Fibroblast of villous mesenchyme (primary cell): ENCODE measurements at regions not wholly inside any gene's neighbourhood (a gene's known extent, or its start where the extent isn't known, plus 50 kb on each side); places are given as distances from the start of the nearest gene placed in this dataset.

ENCODE experiments used
- DNase-seq: peaks from one replicate; pipeline ENCODE4 v3.0.0-alpha.2; 2010; ENCODE audit warnings: low read depth
- H3K4me3 ChIP-seq: 2 replicates; pipeline ENCODE4 v1.5.1; 2011; ENCODE audit warnings: low read depth, mild to moderate bottlenecking, low read length
- TF ChIP-seq, protein P1 (sequence below): IDR thresholded peaks from 2 replicates; pipeline ENCODE4 v1.5.1; 2012; ENCODE audit warnings: low read depth, mild to moderate bottlenecking, low read length; ENCODE audit not compliant: insufficient read depth

DNA sequence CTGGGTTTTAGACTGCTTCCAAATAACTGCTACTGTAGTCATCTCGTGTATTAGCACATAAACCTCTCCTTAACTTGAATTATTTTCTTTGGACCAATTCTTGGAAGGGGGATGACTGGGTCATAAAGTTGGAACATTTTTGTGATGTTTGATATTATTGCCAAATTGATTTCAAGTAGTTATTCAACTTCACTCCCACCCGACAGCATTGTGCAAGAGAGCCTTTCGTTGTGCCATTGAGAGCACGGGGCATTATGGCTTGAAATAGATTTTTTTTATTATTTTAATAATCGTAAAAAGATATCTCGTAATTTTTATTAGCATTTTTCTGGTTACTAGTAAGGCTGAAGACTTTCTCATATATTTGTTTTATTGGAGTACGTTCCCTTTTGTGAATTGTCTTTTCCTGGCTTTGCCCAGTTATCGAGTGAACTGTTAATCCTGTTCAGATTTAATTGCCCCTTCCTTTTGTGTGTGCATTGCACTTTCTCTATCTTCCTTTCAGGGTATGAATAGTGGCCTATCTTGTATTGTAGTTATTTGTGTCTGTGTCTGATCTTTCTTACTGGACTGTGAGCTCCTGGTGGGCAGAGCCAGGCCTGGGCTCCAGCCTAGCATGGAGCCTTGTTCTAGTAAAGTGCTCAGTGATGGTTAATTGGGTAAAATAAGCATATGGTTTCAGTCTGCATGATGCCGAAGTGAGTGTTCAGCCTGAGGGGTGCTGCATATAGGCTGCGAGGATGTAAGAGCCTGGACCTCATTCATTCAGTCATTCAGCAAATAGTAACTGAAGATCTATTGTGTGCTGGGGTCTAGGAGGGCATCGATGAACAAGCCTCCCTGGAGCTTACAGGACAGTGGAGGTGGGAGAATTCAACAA is 93.5 kb upstream of the SHB start:
- peak; percentile 12 for DNase-seq
- TF ChIP-seq, protein P1, sequence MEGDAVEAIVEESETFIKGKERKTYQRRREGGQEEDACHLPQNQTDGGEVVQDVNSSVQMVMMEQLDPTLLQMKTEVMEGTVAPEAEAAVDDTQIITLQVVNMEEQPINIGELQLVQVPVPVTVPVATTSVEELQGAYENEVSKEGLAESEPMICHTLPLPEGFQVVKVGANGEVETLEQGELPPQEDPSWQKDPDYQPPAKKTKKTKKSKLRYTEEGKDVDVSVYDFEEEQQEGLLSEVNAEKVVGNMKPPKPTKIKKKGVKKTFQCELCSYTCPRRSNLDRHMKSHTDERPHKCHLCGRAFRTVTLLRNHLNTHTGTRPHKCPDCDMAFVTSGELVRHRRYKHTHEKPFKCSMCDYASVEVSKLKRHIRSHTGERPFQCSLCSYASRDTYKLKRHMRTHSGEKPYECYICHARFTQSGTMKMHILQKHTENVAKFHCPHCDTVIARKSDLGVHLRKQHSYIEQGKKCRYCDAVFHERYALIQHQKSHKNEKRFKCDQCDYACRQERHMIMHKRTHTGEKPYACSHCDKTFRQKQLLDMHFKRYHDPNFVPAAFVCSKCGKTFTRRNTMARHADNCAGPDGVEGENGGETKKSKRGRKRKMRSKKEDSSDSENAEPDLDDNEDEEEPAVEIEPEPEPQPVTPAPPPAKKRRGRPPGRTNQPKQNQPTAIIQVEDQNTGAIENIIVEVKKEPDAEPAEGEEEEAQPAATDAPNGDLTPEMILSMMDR: no peak
- no peak overlapping the region for H3K4me3 ChIP-seq

DNA sequence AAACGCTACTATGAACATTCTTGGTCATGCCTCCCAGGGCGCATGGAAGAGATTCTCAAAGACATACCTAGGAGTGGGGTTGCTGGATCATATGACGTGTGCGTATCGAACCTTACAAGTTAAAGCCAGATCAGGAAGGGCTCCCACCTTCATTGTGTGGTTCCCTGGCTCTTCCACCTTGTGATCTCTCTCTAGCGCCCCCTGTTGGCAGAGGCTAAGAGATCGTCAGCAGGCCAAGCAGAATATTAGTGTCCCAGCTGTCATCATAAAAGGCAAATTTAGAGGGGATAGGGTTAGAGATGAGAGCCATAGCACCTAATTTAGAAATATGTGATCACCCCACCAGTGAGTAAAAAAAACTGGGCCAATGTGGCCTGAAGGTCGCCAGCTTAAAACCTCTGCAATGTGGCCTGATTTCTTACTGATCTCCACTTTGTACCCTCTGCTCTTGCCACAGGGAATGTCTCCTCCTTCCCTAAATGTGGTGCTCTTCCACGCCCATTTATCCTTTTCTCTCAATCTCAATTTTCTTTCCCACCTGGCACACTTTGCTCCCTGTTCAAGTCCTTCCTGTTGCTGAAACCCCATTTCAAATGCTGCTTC is 91.7 kb upstream of the SHB start:
- DNase-seq: peak; percentile 67
- TF ChIP-seq, protein P1: peak; percentile 86
- H3K4me3 ChIP-seq: no peak overlapping the region

DNA sequence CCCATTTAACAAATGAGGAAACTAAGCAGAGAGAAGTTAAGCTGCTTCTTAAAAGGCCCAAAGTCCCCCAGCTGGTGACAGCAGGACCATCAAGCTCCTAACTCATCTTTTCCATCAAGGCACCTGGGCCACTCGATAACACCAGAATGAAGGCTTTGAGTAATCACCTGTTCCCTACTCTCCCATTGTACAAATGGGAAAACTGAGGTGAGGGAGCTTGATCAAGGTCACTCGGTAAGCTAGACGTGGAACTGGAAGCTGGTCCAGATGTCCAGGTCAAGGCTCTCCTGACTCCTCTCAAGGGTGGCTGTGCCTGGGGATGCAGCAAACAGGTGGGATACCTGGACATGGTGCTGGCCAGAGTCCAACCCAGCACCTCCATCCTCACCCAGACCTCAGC is 90.6 kb upstream of the SHB start:
- no peak overlapping the region for H3K4me3 ChIP-seq
- TF ChIP-seq, protein P1: no peak
- no peak for DNase-seq

DNA sequence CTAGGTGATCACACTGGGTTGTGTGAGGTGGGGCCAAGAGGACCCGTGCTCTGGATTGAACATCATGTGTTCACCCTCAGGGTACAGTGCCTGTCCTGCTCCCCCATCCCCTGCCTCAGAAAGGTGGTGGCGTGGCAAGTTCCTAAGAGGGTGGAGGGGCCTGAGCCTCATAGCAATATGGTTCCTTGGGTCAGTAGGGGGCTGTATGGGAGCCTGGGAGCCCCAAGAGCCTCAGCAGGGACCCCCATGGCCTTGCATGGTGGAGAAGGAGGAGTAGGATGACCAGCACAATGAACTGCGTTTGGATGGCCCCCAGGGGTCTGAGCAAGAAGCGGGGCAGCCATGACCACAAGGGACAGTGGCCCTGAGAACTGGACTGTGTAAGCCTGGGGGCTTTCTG is 89.6 kb upstream of the SHB start:
- no peak for DNase-seq
- TF ChIP-seq, protein P1: no peak
- no peak overlapping the region for H3K4me3 ChIP-seq

DNA sequence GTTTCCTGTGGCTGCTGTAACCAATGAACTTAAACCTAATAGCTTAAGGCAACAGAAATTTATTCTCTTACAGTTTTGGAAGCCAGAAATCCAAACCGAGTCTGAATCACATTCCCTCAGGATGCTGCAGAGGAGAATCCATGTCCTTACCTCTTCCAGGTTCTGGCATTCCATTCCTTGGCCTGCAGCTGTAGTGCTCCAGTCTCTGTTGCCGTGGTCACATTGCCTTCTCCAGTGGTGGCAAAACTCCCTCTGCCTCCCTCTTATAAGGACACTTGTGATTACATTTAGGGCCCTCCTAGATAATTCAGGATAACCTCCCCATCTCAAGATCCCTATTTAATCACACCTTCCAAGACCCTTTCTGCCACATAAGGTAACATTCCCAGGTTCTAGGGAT is 88.7 kb upstream of the SHB start:
- H3K4me3 ChIP-seq: no peak overlapping the region
- TF ChIP-seq, protein P1: no peak
- no peak for DNase-seq

DNA sequence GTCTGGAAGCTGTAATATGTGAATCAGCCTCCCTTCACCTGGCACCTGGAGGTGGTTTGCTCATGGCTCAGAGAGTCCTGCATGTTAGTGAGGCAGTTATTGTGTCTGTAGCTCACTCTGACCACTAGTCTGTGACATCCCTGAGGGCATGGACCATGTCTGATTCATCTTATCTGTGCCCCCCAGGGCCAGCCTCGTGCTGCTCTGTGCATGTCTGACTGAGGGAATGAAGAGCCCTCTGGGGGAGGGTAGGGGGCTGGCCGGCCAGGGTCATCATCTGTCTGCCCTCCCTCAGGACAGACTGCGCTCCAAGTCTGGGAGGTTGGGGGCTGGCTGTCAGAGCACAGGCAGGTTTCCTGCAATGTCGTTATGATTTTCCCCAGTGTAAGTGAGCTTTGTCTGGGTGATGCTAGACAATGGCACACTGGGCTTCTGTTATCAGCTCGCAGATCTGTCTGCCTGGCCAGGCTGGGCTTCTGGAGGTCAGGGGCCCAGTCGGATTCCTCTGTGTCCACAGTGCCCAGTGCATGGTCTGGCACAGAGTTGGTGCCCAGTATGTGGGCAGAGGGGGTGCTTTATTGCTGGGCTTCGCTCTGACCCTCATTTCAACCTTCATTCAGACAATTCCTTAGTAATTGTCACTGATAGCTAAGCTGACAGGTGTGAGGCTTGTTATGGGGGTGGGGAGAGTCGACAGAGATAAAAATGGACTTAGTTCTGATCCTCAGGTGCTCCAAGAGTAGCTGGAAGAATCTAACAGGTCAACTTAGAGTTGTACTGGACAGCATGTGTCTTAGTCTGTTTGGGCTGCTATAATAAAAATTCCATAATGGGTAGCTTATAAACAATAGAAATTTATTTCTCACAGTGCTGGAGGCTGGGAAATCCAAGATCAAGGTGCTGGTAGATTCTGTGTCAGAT is 85.7 kb upstream of the SHB start:
- DNase-seq: no peak
- H3K4me3 ChIP-seq: no peak overlapping the region
- TF ChIP-seq, protein P1: no peak
